ENCODE measurements at regions not wholly inside any gene's neighbourhood (a gene's known extent, or its start where the extent isn't known, plus 50 kb on each side); places are given as distances from the start of the nearest gene placed in this dataset.

DNA sequence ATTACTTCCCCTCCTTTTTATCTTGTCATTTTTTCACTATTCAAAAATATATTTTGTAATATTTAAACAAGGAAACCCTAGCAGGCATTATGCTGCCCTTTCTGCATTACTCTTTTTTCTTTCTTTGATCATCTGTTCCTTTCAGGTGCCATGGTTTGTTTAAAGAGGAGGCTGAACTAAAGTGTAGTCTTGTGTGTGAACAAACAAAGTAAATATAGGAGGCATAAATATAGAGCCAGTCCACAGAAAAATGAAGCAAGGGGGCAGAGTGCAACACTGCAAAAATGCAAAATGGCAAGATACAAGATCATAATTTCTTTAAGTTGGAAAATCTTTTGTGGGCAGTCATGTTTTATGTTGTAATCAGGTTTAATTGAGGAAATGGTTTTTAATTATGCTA lies 947.3 kb upstream of the COX7C start (continued):
- TF ChIP-seq SUPT20H (IDR thresholded peaks at IDR 0.05; ENCODE audit: borderline replicate concordance, control insufficient read depth, low read depth, low read length) (no peak), ZNF24 (IDR thresholded peaks at IDR 0.05) (no peak), MYB (IDR thresholded peaks at IDR 0.05; ENCODE audit: borderline replicate concordance, low read depth, low read length) (no peak), SMC3 (IDR thresholded peaks at IDR 0.05; ENCODE audit: borderline replicate concordance, low read length) (no peak), RBBP5 (conservative IDR thresholded peaks at IDR 0.05) (no peak)

- no peaks in the 10 kb centered on the region for H3K4me1 ChIP-seq (ENCODE audit: control insufficient read depth, insufficient read depth, low read length)
- no peaks in the 10 kb centered on the region for H3K9me3 ChIP-seq (replicated peaks; ENCODE audit: control insufficient read depth, insufficient read depth, low read length)
- ChIA-PET CTCF (no interaction called here), RAD21 (ENCODE audit: unreplicated experiment) (no interaction called here), SMC1A (ENCODE audit: uncharacterized antibody, unreplicated experiment) (no interaction called here), POLR2A (no interaction called here)
- no TSS peak for BruUV-seq (replicated peaks)
- H3K27me3 ChIP-seq (replicated peaks in 1 of 2; ENCODE audit: control insufficient read depth in 2 of 2, insufficient read depth in 2 of 2, low read length in 1 of 2) = no peaks in the 10 kb centered on the region
- ATAC-seq = no peak
- H4K20me1 ChIP-seq (ENCODE audit: control insufficient read depth, insufficient read depth) = no peaks in the 10 kb centered on the region
- H2AFZ ChIP-seq (ENCODE audit: control insufficient read depth, low read depth, low read length) = no peak overlapping the region
- H3K36me3 ChIP-seq (ENCODE audit: control insufficient read depth in 2 of 2, insufficient read depth in 2 of 2, low read length in 1 of 2) = no peaks in the 10 kb centered on the region
- FAIRE-seq = no peak
- intact Hi-C loops (cut with micrococcal nuclease; ENCODE audit: unreplicated experiment) = no loop called here
- no peak for DNase-seq (ENCODE audit: low read depth, low spot score)
- H3K79me2 ChIP-seq (ENCODE audit: control insufficient read depth, insufficient read depth, low read length) = no peaks in the 10 kb centered on the region
- no peak overlapping the region for H3K27ac ChIP-seq (ENCODE audit: control insufficient read depth, insufficient read depth)
- TF ChIP-seq SREBF1 (IDR thresholded peaks at IDR 0.05; ENCODE audit: low read length) (no peak), EED (IDR thresholded peaks at IDR 0.05; ENCODE audit: low read depth) (no peak), MEF2A (IDR thresholded peaks at IDR 0.05; ENCODE audit: insufficient read depth, low read depth, low read length) (no peak), E2F8 (IDR thresholded peaks at IDR 0.05; ENCODE audit: low read depth, partially characterized antibody) (no peak), CHD1 (IDR thresholded peaks at IDR 0.05; ENCODE audit: low read depth, low read length) (no peak), ZNF217 (IDR thresholded peaks at IDR 0.05) (no peak), BRCA1 (IDR thresholded peaks at IDR 0.05; ENCODE audit: low read depth, low read length) (no peak)
- TF ChIP-seq, protein P1, sequence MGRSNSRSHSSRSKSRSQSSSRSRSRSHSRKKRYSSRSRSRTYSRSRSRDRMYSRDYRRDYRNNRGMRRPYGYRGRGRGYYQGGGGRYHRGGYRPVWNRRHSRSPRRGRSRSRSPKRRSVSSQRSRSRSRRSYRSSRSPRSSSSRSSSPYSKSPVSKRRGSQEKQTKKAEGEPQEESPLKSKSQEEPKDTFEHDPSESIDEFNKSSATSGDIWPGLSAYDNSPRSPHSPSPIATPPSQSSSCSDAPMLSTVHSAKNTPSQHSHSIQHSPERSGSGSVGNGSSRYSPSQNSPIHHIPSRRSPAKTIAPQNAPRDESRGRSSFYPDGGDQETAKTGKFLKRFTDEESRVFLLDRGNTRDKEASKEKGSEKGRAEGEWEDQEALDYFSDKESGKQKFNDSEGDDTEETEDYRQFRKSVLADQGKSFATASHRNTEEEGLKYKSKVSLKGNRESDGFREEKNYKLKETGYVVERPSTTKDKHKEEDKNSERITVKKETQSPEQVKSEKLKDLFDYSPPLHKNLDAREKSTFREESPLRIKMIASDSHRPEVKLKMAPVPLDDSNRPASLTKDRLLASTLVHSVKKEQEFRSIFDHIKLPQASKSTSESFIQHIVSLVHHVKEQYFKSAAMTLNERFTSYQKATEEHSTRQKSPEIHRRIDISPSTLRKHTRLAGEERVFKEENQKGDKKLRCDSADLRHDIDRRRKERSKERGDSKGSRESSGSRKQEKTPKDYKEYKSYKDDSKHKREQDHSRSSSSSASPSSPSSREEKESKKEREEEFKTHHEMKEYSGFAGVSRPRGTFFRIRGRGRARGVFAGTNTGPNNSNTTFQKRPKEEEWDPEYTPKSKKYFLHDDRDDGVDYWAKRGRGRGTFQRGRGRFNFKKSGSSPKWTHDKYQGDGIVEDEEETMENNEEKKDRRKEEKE (IDR thresholded peaks at IDR 0.05) = no peak
- no peak overlapping the region for H3K4me3 ChIP-seq
- WGBS (ENCODE audit: insufficient coverage, insufficient replicate concordance, low lambda C conversion rate, missing lambda C conversion rate) = 16% methylated on average over 3 of the region's 3 CpGs
- H3K9ac ChIP-seq (ENCODE audit: control insufficient read depth, insufficient read depth, low read length) = no peak overlapping the region
- in situ Hi-C loops (cut with MboI) = no loop called here
- H3K4me2 ChIP-seq (ENCODE audit: control insufficient read depth, insufficient read depth) = no peak overlapping the region
Observed at GRCh38 chr5:85671223-85671970, 946.3 kb upstream of the COX7C start.
